Caco-2 (cell line): ENCODE measurements at regions not wholly inside any gene's neighbourhood (a gene's known extent, or its start where the extent isn't known, plus 50 kb on each side); places are given as distances from the start of the nearest gene placed in this dataset.

Experiments
- BruUV-seq: library from RNA; stranded (reverse); fragments of 400-500 nt; replicated peaks from 2 replicates; lab custom pipeline; 2021; lab: Mats Ljungman, UMichigan
- CTCF ChIA-PET: fragments of 300-600 bp; sonication (Branson Sonifier 250); formaldehyde crosslinking; loops from one replicate; lab custom pipeline; 2022; ENCODE audit warnings: antibody characterized with exemption; lab: Charles Lee
- POLR2A ChIA-PET: fragments of 300-600 bp; sonication (Branson Sonifier 250); formaldehyde crosslinking; loops from one replicate; lab custom pipeline; 2022; ENCODE audit warnings: antibody characterized with exemption; lab: Charles Lee
- DNase-seq, 2 experiments: peaks; one replicate each; pipeline versions ENCODE4 v3.0.0 to v3.0.0-alpha.2; 2020 to 2022
- H3K27me3 ChIP-seq: replicated peaks from 2 replicates; pipeline ENCODE4 v1.6.0; 2011; ENCODE audit warnings: low read length; ENCODE audit not compliant: control insufficient read depth, insufficient read depth
- H3K36me3 ChIP-seq: 2 replicates; pipeline ENCODE4 v1.5.1; 2011; ENCODE audit warnings: low read length; ENCODE audit not compliant: control insufficient read depth, insufficient read depth
- H3K4me1 ChIP-seq: fragments of 250-450 bp; sonication (Bioruptor Pico); 2 replicates; pipeline ENCODE4 v1.5.1; 2020; ENCODE audit warnings: mild to moderate bottlenecking
- H3K4me3 ChIP-seq: 2 replicates; pipeline ENCODE4 v1.5.1; 2011; ENCODE audit warnings: low read depth, mild to moderate bottlenecking, control low read depth, low read length
- H3K9me3 ChIP-seq: fragments of 250-450 bp; sonication (Bioruptor Pico); 2 replicates; pipeline ENCODE4 v1.5.1; 2020; ENCODE audit warnings: mild to moderate bottlenecking, moderate library complexity
- H3K27ac Mint-ChIP-seq: one replicate; pipeline ENCODE4 v1.8.0; 2022; ENCODE audit warnings: mixed read lengths; ENCODE audit not compliant: unreplicated experiment
- H3K27me3 Mint-ChIP-seq: one replicate; pipeline ENCODE4 v1.8.0; 2022; ENCODE audit warnings: mixed read lengths; ENCODE audit not compliant: insufficient read depth, unreplicated experiment
- H3K36me3 Mint-ChIP-seq: one replicate; pipeline ENCODE4 v1.8.0; 2022; ENCODE audit warnings: mild to moderate bottlenecking, mixed read lengths; ENCODE audit not compliant: insufficient read depth, unreplicated experiment
- H3K4me1 Mint-ChIP-seq: one replicate; pipeline ENCODE4 v1.8.0; 2022; ENCODE audit warnings: low read depth, mixed read lengths; ENCODE audit not compliant: unreplicated experiment
- H3K4me3 Mint-ChIP-seq: one replicate; pipeline ENCODE4 v1.8.0; 2022; ENCODE audit warnings: mild to moderate bottlenecking, moderate library complexity, mixed read lengths; ENCODE audit not compliant: unreplicated experiment
- H3K9me3 Mint-ChIP-seq: one replicate; pipeline ENCODE4 v1.8.0; 2022; ENCODE audit warnings: mixed read lengths; ENCODE audit not compliant: unreplicated experiment
- CTCF ChIP-seq, 2 experiments: fragments of 200-600 bp in 1 of 2; IDR thresholded peaks; 1 replicate in 1 of 2; 2 replicates in 1 of 2; pipeline versions ENCODE4 v1.5.1 to v1.8.0; 2011 to 2022; ENCODE audit warnings: antibody characterized with exemption in 1 of 2, control low read depth in 1 of 2, inconsistent platforms in 1 of 2, low read depth in 1 of 2, low read length in 1 of 2, mild to moderate bottlenecking in 1 of 2, moderate library complexity in 1 of 2; ENCODE audit not compliant: insufficient read depth in 1 of 2, severe bottlenecking in 1 of 2, unreplicated experiment in 1 of 2
- intact Hi-C: fragments of 100-400 bp; cut with micrococcal nuclease; formaldehyde crosslinking; loops from one replicate; pipeline ENCODE4 v1.10.0; 2022; ENCODE audit not compliant: unreplicated experiment

GRCh38 chr15:69945729-69946128 is 152.0 kb downstream of the TLE3 start:
- DNase-seq = no peak
- Histone ChIP-seq H3K4me1 (no peaks in the 10 kb centered on the region), H3K27me3 (no peaks in the 10 kb centered on the region), H3K9me3 (no peaks in the 10 kb centered on the region), H3K4me3 (no peak overlapping the region), H3K36me3 (no peaks in the 10 kb centered on the region)
- no peaks in the 10 kb centered on the region for H3K4me1 Mint-ChIP-seq
- POLR2A ChIA-PET = no interaction called here
- no peak overlapping the region for H3K27ac Mint-ChIP-seq
- intact Hi-C loops = no loop called here
- CTCF ChIA-PET = no interaction called here
- peaks cover 6% of the 10 kb centered on the region for H3K27me3 Mint-ChIP-seq
- TF ChIP-seq CTCF (IDR thresholded peaks at IDR 0.05; ENCODE audit: insufficient read depth in 1 of 2, low read depth in 1 of 2, low read length in 1 of 2, severe bottlenecking in 1 of 2, unreplicated experiment in 1 of 2) = no peak
- no peaks in the 10 kb centered on the region for H3K9me3 Mint-ChIP-seq
- H3K4me3 Mint-ChIP-seq = no peak overlapping the region
- BruUV-seq = no TSS peak
- no peaks in the 10 kb centered on the region for H3K36me3 Mint-ChIP-seq

- no peaks in the 10 kb centered on the region for H3K9me3 ChIP-seq
- no peaks in the 10 kb centered on the region for H3K4me1 ChIP-seq
- intact Hi-C loops = no loop called here
- H3K36me3 ChIP-seq = no peaks in the 10 kb centered on the region
- H3K27me3 ChIP-seq = no peaks in the 10 kb centered on the region
- no TSS peak for BruUV-seq
- CTCF ChIA-PET = no interaction called here
- no peak overlapping the region for H3K27ac Mint-ChIP-seq
- TF ChIP-seq CTCF (IDR thresholded peaks at IDR 0.05; ENCODE audit: insufficient read depth in 1 of 2, low read depth in 1 of 2, low read length in 1 of 2, severe bottlenecking in 1 of 2, unreplicated experiment in 1 of 2) = no peak
- no peak for DNase-seq
- POLR2A ChIA-PET = no interaction called here
- no peaks in the 10 kb centered on the region for H3K4me1 Mint-ChIP-seq
- H3K27me3 Mint-ChIP-seq = peaks cover 6% of the 10 kb centered on the region
- H3K36me3 Mint-ChIP-seq = no peaks in the 10 kb centered on the region
- no peak overlapping the region for H3K4me3 Mint-ChIP-seq
- H3K4me3 ChIP-seq = no peak overlapping the region
- no peaks in the 10 kb centered on the region for H3K9me3 Mint-ChIP-seq
Measured at GRCh38 chr15:69946870-69947269, 150.8 kb downstream of the TLE3 start.

GRCh38 chr15:69947394-69947793 is 150.3 kb downstream of the TLE3 start:
- H3K27ac Mint-ChIP-seq = no peak overlapping the region
- ChIA-PET CTCF (no interaction called here), POLR2A (no interaction called here)
- Histone ChIP-seq H3K4me1 (no peaks in the 10 kb centered on the region), H3K27me3 (no peaks in the 10 kb centered on the region), H3K9me3 (no peaks in the 10 kb centered on the region), H3K4me3 (no peak overlapping the region), H3K36me3 (no peaks in the 10 kb centered on the region)
- no peak overlapping the region for H3K4me3 Mint-ChIP-seq
- no TSS peak for BruUV-seq
- H3K36me3 Mint-ChIP-seq = no peaks in the 10 kb centered on the region
- no peaks in the 10 kb centered on the region for H3K9me3 Mint-ChIP-seq
- no peak for DNase-seq
- no peak for TF ChIP-seq CTCF (IDR thresholded peaks at IDR 0.05; ENCODE audit: insufficient read depth in 1 of 2, low read depth in 1 of 2, low read length in 1 of 2, severe bottlenecking in 1 of 2, unreplicated experiment in 1 of 2)
- H3K27me3 Mint-ChIP-seq = peaks cover 6% of the 10 kb centered on the region
- intact Hi-C loops = no loop called here
- no peaks in the 10 kb centered on the region for H3K4me1 Mint-ChIP-seq
